Inflammatory macrophage (primary cell): ENCODE measurements at regions not wholly inside any gene's neighbourhood (a gene's known extent, or its start where the extent isn't known, plus 50 kb on each side); places are given as distances from the start of the nearest gene placed in this dataset.

ENCODE experiments used
- DNase-seq, 2 donors: peaks; one replicate each; pipeline ENCODE4 v3.0.0-alpha.2; 2020 to 2022

- DNase-seq, result no peak
Measured at GRCh38 chr15:69996321-69997160, 101.2 kb downstream of the TLE3 start.

- DNase-seq, result no peak
Measured at GRCh38 chr15:69997161-69997485, 100.6 kb downstream of the TLE3 start.
